Gastrocnemius medialis (tissue), 4 donors: ENCODE measurements at regions not wholly inside any gene's neighbourhood (a gene's known extent, or its start where the extent isn't known, plus 50 kb on each side); places are given as distances from the start of the nearest gene placed in this dataset.

Source experiments
- CTCF ChIP-seq, 5 experiments: fragments of 450-650 bp in 3 of 5; fragments of 200-600 bp in 2 of 5; sonication (generic) in 2 of 5; IDR thresholded peaks in 4 of 5; conservative IDR thresholded peaks in 1 of 5; 1 replicate in 4 of 5; 2 replicates in 1 of 5; pipeline ENCODE4 v1.5.1; 2016 to 2019; ENCODE audit warnings: antibody characterized with exemption in 5 of 5, mild to moderate bottlenecking in 3 of 5, moderate library complexity in 3 of 5
- POLR2A ChIP-seq, 2 donors: fragments of 450-650 bp; IDR thresholded peaks; one replicate each; pipeline ENCODE4 v1.6.1; 2017; ENCODE audit warnings: antibody characterized with exemption in 2 of 2, mild to moderate bottlenecking in 2 of 2, moderate library complexity in 2 of 2

DNA sequence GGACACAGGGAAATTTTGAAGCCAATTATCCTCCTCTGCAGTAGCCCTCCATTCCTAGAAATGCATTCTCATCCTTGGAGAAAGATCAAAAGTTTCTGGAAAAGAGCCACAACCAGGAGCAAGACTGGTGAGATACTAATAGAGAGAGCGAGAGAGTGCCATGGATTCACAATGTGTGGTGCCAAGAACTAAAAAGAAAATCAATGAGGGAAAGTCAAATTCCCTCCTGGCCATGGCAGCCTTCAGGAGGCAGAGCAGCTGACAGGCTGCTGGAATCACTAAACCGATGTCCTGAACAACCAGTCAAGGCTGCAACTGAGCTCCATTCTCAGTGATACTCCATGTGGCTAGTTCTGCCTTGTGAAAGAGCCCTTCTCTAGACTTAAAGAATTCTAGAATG lies 561.0 kb downstream of the SOX6 start:
- TF ChIP-seq CTCF (IDR thresholded peaks at IDR 0.05 in 4 of 5, conservative IDR thresholded peaks at IDR 0.05 in 1 of 5) (no peak), POLR2A (IDR thresholded peaks at IDR 0.05) (no peak)
